HEK293T (cell line): ENCODE measurements at regions not wholly inside any gene's neighbourhood (a gene's known extent, or its start where the extent isn't known, plus 50 kb on each side); places are given as distances from the start of the nearest gene placed in this dataset.

Experiments used
- ARNT ChIP-seq: fragments of 450-650 bp; IDR thresholded peaks from 2 replicates; pipeline ENCODE4 v1.6.1; 2017; ENCODE audit warnings: mild to moderate bottlenecking
- BHLHE40 ChIP-seq: fragments of 450-650 bp; IDR thresholded peaks from 2 replicates; pipeline ENCODE4 v1.6.1; 2016; ENCODE audit warnings: mild to moderate bottlenecking, moderate library complexity, borderline replicate concordance
- ELF4 ChIP-seq: fragments of 450-650 bp; IDR thresholded peaks from 2 replicates; pipeline ENCODE4 v1.6.1; 2017; ENCODE audit warnings: antibody characterized with exemption
- FOXA1 ChIP-seq: fragments of 450-650 bp; IDR thresholded peaks from 2 replicates; pipeline ENCODE4 v1.6.1; 2016; ENCODE audit warnings: mild to moderate bottlenecking
- FOXK2 ChIP-seq: fragments of 450-650 bp; IDR thresholded peaks from 2 replicates; pipeline ENCODE4 v1.6.1; 2016; ENCODE audit warnings: mild to moderate bottlenecking
- FOXM1 ChIP-seq: fragments of 450-650 bp; IDR thresholded peaks from 2 replicates; pipeline ENCODE4 v1.6.1; 2017; ENCODE audit warnings: mild to moderate bottlenecking, borderline replicate concordance
- HDGF ChIP-seq: fragments of 450-650 bp; IDR thresholded peaks from 2 replicates; pipeline ENCODE4 v1.6.1; 2017; ENCODE audit warnings: antibody characterized with exemption, borderline replicate concordance
- LEF1 ChIP-seq: fragments of 450-650 bp; IDR thresholded peaks from 2 replicates; pipeline ENCODE4 v1.6.1; 2017; ENCODE audit warnings: mild to moderate bottlenecking, borderline replicate concordance
- NFRKB ChIP-seq: fragments of 450-650 bp; IDR thresholded peaks from 2 replicates; pipeline ENCODE4 v1.6.1; 2016; ENCODE audit warnings: mild to moderate bottlenecking, moderate library complexity
- PKNOX1 ChIP-seq: fragments of 450-650 bp; IDR thresholded peaks from 2 replicates; pipeline ENCODE4 v1.6.1; 2016
- SP1 ChIP-seq: fragments of 450-650 bp; IDR thresholded peaks from 2 replicates; pipeline ENCODE4 v1.6.1; 2017
- SUZ12 ChIP-seq: fragments of 450-650 bp; IDR thresholded peaks from 2 replicates; pipeline ENCODE4 v1.6.1; 2016; ENCODE audit warnings: mild to moderate bottlenecking
- TARDBP ChIP-seq: fragments of 450-650 bp; IDR thresholded peaks from 2 replicates; pipeline ENCODE4 v1.6.1; 2016
- ZNF384 ChIP-seq: fragments of 450-650 bp; IDR thresholded peaks from 2 replicates; pipeline ENCODE4 v1.6.1; 2016

- TF ChIP-seq FOXK2 (no peak), PKNOX1 (no peak), SP1 (no peak), SUZ12 (no peak), TARDBP (no peak), HDGF (no peak), FOXA1 (no peak), FOXM1 (no peak), BHLHE40 (no peak), ELF4 (no peak), ZNF384 (no peak), ARNT (no peak), LEF1 (no peak), NFRKB (no peak)
Observed at GRCh38 chr3:55197021-55197420, 269.2 kb upstream of the LRTM1 start.
